HG02938 (cell line): ENCODE measurements at regions not wholly inside any gene's neighbourhood (a gene's known extent, or its start where the extent isn't known, plus 50 kb on each side); places are given as distances from the start of the nearest gene placed in this dataset.

Experiments
- ATAC-seq: cut with Tn5 transposase; IDR thresholded peaks from one replicate; pipeline ENCODE4 v1.9.1; 2021; ENCODE audit warnings: mild to moderate bottlenecking, moderate library complexity; ENCODE audit not compliant: unreplicated experiment

DNA sequence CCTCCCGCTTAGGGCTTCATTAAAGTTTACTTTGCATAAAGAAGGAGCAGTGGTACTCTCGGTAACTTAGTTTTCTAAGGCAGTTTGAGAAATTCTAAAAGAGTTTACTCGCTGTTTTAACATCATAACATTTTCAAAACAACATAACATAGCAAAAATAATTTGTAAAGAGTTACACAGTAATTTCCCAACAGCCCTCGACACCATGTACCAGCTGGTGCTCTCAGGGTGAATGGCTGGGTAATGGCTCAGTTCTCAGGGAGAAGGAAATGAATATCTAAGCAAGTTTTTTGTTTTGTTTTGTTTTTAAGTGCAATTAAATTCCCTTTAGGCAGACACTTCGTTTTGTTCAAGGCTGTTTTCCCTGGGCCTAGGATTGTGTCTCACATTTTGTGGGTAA, 435.3 kb downstream of the C4orf33 start:
- ATAC-seq: no peak

DNA sequence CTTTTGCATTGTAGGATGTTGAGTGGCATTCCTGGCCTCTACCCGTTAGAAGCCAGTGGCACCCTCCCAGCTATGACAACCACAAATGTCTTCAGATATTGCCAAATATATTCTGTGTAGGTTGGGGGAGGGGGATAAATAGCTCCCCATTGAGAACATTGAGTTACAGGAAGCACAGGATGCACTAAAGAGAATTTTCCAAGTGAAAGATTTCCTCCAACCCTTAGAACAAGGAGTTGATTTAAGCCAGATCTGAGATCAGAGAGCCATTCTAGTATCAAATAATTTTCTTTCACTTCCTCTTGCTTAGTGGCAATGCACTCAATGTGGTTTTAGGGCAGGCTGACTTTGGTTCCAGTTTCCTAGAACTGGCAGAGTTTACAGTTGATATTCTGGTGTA, 436.6 kb downstream of the C4orf33 start:
- no peak for ATAC-seq

DNA sequence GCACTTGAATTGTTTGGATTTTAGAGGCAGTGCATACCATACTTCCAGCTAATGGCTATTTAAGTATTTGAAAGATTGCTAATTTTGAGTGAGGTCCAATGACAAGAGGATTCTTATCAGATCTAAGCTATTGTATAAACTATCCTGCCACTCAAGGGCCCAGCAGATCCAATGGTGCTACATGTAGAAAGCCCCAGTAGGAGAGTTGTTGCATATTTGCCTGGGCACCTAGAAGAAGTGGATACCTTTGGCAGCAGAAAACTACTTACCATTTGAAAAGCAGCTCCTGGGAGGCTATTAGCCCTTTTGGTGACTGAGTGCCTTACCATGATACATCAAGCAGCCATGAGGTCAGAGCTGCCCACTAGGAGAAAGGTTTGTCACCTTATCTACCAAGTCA, 447.3 kb downstream of the C4orf33 start:
- ATAC-seq: no peak

DNA sequence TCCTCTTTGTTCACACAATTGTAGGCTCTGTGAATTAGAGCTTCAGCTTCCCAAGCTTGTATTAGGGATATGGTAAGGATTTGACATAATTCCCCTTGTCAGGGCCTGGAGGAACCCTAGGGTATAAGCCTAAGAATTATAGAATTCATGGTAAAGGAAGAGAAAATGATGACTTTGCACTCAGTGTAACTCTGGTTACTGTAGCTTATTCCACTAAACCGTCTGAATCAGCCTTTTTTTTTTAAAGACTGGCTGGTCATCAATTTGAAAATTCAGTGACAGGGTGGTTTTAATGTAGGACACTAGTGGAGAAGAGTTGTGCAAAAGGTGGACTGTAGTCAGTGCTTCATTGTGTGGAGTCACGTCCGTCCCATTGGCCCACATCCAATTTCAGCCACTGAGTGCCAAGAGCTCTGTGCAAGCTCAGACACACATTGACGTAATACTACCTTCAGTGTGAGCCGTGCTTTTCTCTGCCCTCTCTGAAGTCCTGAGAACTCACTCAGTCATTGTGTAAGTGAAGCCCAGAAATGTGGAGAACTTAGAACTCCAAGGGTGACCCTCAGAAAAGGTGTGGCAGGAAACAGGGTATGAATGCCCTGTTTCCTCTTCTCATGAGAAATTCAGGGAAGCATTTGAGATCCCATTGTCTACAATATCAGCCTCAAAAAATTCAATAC, 449.8 kb downstream of the C4orf33 start:
- ATAC-seq: no peak

DNA sequence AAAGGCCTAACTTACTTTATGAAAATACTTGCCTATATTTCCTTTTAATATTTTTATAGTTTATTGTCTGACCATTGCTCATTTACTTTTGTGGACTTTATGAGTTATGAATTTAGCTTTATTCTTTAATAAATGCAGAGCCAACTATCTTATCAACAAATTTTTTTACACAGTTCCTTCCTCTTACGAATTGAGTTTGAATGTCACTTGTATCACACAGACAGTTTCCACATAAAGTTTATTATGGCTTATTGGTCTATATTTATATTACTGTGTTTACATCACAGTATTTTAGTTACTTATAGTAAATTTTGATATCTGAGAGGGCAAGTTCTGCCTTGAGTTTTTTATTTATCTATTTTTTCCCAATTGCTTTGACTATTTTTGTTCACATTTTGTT, 450.6 kb downstream of the C4orf33 start:
- ATAC-seq: no peak

DNA sequence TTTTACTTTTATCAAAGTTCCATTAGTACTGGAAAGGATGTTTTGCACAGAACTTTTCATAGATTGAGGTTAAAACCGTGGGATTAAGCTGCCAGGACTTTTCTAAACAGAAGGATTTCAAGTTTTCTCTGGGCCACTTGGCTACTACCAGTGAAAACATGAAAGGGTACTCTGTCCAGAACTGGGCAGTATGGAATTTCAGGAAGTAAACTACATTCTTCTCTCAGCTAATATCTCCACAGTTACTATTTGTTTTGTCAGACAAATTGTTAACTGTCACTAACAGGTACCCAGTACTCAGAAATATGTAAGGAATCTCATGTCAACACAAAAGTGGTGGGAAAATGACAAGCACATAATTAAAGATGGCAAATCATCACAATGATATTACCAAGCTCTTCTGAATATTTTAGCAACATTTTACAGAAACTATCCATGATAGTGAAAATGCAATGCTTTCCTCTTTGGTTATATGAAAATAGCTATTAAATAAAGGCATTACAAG, 454.4 kb downstream of the C4orf33 start:
- no peak for ATAC-seq

DNA sequence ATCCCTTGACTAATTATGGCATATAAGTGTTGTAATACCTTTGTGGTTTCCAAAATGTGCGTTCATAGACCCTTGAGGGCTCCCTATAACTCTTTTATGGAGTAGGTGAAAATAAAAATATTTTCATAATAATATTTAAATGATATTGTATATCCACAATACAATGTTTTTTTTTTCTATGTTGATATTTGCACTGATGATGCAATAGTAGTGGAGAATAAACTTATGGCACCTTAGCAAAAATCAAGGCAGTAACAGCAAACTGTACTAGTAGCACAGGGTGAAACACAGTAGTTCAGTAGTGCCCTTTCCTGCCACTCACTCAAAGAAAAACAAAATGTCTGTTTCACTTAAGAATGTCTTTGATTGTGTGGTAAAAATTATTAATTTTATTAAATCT, 465.3 kb downstream of the C4orf33 start:
- no peak for ATAC-seq

DNA sequence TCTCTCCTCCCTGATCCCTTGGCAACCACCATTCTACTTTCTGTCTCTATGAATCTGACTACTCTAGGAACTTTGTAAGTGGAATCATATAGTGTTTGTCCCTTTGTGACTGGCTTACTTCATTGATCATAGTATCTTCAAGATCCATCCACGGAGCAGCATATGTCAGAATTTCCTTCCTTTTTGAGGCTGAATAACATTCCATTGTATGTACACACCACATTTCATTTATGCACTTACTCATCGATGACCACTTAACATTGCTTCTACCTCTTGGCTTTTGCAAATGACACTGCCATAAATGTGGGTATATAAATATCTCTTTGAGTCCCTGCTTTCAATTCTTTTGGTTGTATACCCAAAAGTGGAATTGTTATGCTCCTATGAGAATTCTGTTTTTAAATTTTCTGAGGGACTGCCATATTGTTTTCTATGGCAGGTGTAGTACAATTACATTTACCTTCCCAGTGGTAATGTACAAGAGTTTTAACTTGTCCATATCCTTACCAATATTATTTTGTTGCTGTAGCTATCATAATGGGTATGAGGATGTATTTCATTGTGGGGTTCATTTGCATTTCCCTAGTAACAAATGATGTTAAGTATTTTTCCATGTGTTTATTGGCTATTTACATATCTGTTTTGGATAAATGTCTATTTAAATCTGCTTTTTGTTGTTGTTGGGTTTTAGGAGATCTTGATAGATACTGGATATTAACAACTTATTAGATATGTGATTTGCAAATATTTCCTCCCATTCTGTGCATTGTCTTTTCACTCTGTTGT, 466.1 kb downstream of the C4orf33 start:
- ATAC-seq: no peak

DNA sequence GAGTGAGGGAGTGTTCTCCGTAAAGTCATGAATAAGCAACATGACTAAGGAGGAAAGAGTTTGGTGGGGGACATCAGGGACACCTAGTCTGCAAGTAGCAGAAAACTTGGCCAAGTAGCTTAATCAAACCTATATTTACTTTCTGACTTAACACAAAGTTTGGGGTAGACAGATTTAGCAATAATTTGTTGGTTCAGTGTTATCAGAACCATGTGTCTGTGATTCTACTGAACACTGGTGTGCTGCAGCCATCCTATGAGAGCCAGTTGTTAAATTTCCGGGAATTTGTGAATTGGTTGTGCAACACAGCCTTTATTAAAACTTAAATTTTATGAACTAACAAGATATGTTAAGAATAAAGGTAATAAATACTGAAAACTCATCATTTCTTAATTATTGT, 469.3 kb downstream of the C4orf33 start:
- no peak for ATAC-seq

DNA sequence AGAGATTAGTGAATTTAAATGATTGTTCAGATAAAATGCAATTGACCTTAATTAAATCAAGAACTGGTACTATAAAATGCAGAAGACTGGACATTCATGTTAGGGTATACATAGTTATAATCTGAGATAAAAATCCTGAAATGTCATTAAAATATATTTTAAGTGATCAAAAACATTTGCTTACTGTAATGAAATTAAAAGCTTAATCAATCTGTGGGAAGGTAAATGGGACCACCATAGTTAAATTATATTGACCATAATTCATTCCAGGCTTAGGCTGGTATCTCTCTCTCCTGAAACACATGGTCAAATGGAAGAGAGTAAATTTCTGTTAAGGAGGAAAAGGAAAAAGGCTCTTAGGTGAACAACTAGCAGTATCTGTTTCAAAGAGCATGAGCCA, 474.4 kb downstream of the C4orf33 start:
- ATAC-seq: no peak

DNA sequence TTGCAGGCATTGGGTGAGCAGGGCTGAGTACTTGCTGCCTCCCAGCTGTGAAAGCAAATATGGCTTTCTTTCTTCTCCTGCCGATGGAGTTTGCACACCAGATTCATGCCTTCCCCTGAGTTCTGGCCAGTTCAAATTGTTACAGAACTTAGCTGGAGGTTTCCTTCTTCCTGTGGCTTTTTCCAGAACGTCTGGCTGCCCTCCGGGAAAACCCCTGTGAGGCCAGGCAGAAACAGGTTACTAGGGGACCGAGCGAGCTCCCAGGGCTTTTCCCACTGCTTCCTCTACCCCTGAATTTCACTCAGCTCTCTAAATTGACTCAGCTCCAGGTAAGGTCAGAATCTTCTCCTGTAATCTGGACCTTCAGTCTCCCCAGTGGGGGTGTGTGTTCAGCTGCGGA, 482.4 kb downstream of the C4orf33 start:
- ATAC-seq: no peak

DNA sequence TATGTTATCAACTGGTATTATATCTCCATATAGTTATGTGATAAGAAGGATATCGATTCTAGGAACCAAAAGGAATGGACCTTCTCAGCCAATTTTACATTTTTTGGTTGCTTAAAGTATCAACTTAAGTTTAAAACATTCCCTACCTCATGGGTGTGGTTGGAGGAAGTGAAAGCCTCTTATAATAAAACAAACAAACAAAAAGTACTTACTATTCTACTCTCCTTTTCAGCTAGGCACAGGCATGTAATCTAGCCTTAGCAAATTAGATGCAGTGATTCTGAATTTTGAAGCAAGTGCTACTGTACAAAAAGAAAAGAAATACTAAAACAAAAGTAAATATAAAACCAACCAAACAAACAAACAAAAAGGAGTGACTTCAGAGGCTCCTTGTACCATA, 485.4 kb downstream of the C4orf33 start:
- ATAC-seq: no peak

DNA sequence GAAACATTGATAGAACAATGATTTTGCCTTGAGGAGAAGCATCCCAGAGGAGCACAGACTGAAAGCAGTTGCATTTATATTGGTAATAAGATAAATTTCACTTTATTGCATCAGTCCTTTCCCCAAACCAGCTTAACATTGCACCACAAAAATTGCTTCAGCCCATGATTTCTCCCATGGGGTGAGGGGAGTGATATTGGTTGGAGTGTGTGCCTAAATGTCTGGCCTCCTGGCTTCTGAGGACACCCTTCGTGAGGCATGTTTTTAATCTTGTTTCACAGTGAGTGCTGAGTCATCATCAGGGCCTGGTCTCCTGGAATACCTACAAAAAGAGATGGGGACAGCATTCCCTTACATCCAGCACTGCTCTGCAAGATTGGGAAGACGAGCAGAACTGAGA, 487.9 kb downstream of the C4orf33 start:
- ATAC-seq: no peak

DNA sequence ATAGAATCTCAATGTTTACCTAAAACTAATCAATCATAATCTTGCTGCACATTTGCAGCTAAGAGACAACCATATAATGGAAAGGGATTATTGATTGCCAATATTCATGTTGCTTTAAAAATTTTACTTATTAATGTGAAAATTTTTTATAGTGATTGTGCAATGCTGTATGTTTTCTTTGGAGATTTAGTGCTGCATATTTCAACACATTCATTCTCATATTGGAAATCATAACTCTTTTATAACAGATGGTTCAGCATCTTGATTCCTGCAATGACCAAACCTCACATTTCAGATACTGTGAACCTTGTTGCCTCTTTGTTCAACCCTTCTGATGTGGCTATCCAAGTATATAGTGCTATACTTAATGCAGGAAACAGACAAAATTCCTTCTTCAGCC, 502.6 kb downstream of the C4orf33 start:
- no peak for ATAC-seq

DNA sequence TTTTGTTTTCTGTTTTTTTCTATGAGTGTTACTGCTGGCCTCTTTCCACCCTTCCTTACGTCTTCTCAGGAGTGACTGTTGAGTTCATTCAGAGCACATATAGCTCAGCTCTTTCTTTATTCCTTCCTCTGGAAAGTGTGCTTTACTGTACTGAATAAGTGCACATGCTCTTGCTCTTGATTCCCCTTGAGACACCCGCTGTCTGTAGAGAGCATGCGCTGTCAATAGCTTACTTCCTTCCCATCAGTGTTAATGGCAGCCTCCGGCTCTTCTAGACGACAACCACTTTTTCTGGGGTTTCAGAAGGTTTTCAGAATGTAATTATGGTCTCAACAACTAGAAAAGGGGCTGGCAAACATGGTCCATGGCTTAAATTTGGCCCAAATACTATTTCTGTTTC, 504.9 kb downstream of the C4orf33 start:
- no peak for ATAC-seq

DNA sequence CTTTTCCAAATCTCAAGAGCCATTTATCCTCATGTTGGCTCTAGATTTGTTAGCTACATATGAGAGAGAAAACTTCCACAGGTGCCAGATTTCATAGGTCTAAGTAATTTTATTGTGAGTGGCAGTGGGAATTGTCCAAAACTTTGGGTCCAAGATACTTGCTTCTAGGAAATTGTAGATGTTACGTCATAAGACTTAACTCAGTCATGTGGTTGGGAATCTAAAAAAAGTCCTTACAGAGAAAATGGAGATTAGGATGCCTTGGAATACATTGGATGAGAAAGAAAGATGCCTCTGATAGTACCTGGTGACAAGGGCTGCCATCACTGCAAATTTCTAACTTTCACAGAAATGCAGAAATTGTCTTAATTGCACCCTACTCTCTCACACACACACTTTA, 506.5 kb downstream of the C4orf33 start:
- no peak for ATAC-seq

DNA sequence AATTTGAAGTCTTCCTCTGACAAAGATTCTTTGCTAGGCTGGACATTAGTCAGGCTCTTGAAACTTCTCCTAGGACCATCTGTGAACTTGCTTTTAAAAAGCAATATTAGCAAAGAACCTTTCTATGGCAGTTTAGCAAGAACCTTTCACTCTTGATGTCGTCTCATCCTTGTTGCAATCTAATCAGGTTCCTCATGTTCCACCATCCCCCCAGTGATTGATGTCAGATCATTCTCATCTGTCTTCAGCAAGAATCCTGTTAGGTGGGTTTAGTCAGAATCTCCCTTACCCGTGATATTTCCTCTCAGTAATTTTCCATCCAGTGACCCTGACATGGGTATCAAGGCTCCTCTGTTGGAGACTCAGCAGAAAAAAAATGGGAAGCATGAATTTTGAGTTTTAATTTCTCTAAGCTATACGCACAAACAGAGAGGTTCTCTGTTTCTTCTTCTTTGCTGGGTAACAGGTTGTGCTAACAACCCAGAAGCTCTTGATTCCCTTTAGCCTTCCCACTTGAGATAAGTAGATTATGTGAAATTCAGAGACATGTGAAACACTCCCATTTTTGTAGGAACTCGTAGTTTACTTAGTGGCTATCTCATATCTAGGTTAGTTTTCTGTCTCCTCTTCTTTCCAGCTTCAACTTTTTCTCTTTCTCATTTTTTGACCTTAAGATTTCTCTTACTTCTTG, 507.4 kb downstream of the C4orf33 start:
- no peak for ATAC-seq

DNA sequence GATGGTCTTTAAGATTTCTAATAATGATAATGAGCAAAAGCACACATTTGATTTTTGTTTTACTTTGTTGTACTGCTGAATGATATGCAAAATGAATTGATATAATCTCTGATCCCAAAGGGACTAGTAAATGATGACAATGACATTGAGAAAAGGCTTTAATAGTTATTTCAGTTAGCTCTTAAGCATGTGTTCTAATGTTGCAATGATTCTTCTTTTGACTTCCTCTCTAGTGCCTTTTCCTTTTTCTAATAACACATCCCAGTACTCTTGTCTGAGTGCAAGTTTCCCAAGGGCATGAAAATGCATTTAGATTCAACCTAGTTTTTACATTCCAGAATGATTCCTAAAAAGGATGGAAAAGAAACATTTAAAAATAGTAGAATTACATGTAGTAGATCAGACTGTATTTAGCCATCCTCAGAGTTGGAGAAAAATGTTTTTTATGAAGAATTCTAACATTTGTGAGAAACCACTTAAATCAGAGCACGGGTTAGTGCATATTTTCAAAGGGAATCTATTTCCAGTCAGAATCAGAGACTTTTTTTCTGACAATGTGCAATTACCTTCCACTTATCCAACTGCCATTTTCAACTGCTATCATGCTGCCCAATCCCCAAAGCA, 508.8 kb downstream of the C4orf33 start:
- ATAC-seq: no peak

DNA sequence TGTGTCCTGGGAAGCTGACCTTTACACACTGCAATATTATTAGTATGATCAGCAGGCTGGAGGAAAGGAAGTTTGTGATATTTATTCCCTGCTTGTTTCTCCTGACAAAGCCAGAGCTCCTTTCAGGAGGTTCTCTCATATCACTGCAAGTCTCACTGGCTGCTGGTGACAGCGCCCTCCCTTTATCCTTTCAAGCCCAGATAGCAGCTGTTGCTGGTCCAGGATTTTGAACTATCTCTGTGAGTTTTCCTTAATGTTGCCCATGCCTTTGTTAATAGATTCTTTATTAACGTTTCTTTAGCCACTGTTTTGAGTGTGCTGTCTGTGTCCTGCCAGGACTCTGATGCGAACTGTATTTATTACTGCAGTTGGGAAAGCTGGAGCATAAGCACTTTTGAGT, 518.7 kb downstream of the C4orf33 start:
- ATAC-seq: no peak

DNA sequence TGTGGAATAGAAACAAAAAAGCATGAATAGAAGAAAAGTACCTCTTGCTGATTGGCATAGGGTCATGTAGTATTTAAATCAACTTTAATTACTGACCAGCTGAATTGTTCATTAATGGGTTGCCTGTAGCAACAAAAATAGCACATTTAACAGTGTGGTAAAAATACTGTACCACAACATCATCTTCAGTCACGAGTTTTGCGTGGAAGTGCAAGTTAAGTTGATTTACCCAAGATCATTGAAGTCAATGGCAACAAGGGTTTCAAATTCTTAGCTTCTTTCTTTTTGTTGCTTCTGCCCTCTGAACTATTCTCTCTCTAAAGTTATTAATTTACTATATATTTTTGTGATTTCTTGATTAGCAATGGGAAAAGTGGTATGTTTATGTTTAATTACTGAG, 526.6 kb downstream of the C4orf33 start:
- ATAC-seq: no peak

DNA sequence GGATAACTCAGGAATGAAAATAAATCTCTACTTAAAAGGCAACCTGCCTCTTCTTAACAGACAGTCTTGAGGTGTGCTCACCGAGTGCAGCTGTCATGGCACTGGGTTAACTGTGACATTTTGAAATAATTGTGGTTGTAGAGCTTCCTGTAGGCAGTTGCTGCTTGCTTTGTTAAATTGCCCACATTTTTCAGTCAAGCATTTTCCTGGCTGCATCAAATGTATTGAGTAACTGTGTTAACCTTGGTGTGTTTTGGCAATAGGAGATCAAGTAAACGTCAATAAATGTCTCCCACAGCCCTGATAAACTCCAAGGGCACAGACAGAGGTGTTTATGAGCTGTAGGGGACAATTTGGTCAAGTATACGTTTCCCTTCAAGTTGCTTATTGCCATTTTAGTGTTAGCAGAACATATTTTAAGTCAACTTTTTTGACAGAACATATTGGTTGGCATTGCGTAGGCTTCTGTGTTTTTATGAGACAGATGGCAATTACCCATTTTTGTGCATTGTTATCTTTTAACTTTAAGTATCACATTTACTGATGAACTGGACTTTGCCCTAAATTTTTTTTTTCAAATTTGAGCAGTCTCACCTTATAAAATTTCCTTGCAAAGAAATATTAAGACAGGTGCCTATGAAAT, 527.4 kb downstream of the C4orf33 start:
- ATAC-seq: no peak
